ENCODE measurements at regions not wholly inside any gene's neighbourhood (a gene's known extent, or its start where the extent isn't known, plus 50 kb on each side); places are given as distances from the start of the nearest gene placed in this dataset.

- no peak for TF ChIP-seq FOSL1 (IDR thresholded peaks at IDR 0.05; ENCODE audit: low read depth)
- TF ChIP-seq, protein P1, sequence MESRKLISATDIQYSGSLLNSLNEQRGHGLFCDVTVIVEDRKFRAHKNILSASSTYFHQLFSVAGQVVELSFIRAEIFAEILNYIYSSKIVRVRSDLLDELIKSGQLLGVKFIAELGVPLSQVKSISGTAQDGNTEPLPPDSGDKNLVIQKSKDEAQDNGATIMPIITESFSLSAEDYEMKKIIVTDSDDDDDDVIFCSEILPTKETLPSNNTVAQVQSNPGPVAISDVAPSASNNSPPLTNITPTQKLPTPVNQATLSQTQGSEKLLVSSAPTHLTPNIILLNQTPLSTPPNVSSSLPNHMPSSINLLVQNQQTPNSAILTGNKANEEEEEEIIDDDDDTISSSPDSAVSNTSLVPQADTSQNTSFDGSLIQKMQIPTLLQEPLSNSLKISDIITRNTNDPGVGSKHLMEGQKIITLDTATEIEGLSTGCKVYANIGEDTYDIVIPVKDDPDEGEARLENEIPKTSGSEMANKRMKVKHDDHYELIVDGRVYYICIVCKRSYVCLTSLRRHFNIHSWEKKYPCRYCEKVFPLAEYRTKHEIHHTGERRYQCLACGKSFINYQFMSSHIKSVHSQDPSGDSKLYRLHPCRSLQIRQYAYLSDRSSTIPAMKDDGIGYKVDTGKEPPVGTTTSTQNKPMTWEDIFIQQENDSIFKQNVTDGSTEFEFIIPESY (IDR thresholded peaks at IDR 0.05; ENCODE audit: extremely low read depth, insufficient replicate concordance, low read length) = no peak
Measured at GRCh38 chr15:47139965-47140364, 577.3 kb upstream of the SEMA6D start.

Measured in HCT116 (cell line).